ENCODE measurements at regions not wholly inside any gene's neighbourhood (a gene's known extent, or its start where the extent isn't known, plus 50 kb on each side); places are given as distances from the start of the nearest gene placed in this dataset.
A peak's percentile ranks its signal among the peaks of the same experiment; 100 is the strongest.

DNA sequence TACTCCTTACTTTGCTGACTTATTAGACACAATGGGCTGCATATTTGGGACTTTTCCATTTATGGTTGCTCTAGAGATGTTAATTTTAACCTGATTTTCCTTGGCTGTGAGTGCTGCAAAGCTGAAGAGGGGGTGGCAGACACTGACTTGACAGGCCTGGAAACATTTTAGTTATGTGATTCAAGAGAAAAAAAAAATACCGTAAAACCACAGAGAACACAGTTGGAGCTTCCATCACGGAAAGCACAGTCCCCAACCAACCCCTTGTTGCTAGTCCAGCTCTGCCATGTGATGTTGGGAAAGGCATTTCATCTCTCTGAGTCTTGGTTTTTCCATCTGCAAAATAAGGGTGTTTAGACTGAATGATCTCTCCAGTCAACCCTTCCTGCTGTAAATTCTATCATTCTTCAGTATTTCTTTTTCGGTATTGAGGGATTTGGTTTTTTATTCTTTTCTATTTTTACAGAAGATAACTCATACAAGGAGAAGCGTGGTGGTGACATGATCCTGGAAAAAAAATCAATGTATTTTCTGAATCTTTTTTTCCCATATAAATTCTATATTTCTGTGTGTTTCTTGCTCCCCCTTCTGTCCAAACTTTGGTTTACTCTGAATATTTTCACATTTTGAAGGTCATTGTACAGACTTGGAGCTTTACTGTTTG, 246.1 kb downstream of the REEP3 start:
- DNase-seq: no peak
- Histone ChIP-seq H3K27me3 (no peaks in the 10 kb centered on the region), H3K4me1 (no peaks in the 10 kb centered on the region), H3K36me3 (replicated peaks in 1 of 2; ENCODE audit: insufficient read depth in 1 of 2, low read depth in 2 of 2) (no peaks in the 10 kb centered on the region), H3K4me3 (no peak overlapping the region), H3K27ac (no peak overlapping the region), H3K9me3 (no peaks in the 10 kb centered on the region)
- intact Hi-C loops (cut with DNase I): no loop called here
- ATAC-seq: peak; percentile 40
- TF ChIP-seq, protein P1, sequence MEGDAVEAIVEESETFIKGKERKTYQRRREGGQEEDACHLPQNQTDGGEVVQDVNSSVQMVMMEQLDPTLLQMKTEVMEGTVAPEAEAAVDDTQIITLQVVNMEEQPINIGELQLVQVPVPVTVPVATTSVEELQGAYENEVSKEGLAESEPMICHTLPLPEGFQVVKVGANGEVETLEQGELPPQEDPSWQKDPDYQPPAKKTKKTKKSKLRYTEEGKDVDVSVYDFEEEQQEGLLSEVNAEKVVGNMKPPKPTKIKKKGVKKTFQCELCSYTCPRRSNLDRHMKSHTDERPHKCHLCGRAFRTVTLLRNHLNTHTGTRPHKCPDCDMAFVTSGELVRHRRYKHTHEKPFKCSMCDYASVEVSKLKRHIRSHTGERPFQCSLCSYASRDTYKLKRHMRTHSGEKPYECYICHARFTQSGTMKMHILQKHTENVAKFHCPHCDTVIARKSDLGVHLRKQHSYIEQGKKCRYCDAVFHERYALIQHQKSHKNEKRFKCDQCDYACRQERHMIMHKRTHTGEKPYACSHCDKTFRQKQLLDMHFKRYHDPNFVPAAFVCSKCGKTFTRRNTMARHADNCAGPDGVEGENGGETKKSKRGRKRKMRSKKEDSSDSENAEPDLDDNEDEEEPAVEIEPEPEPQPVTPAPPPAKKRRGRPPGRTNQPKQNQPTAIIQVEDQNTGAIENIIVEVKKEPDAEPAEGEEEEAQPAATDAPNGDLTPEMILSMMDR (IDR thresholded peaks at IDR 0.05): peak in 6 of 7 experiments; percentile 8 to 52 (median 40)
- TF ChIP-seq POLR2A (IDR thresholded peaks at IDR 0.05): no peak
- WGBS, 2 donors: 58 to 70% methylated on average over 4 of the region's 4 CpGs

DNA sequence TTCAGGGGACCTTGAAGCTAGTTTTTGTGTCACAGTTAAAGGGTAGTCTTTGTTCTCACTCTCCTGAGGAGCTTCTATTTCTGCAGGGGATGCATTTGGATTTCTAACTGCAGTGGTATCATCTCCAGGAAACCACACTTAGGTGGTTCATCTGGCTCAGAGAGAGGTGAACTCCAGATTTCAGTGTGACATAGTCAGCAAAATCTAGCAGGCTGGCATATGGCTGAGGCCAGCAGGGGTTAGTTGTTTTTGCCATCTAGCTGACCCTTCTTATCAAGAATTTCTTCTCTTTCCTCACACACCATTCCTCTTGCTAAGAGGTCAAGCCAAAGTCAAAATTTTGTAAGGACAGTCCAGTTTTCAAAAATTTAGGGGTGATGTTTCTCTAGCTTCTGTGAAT, 248.2 kb downstream of the REEP3 start:
- no peaks in the 10 kb centered on the region for H3K27me3 ChIP-seq
- no peak for ATAC-seq
- DNase-seq: no peak
- H3K4me1 ChIP-seq: no peaks in the 10 kb centered on the region
- H3K4me3 ChIP-seq: no peak overlapping the region
- H3K9me3 ChIP-seq: no peaks in the 10 kb centered on the region
- no peaks in the 10 kb centered on the region for H3K36me3 ChIP-seq (replicated peaks in 1 of 2; ENCODE audit: insufficient read depth in 1 of 2, low read depth in 2 of 2)
- H3K27ac ChIP-seq: no peak overlapping the region
- intact Hi-C loops (cut with DNase I): no loop called here
- no peak for TF ChIP-seq POLR2A (IDR thresholded peaks at IDR 0.05)

DNA sequence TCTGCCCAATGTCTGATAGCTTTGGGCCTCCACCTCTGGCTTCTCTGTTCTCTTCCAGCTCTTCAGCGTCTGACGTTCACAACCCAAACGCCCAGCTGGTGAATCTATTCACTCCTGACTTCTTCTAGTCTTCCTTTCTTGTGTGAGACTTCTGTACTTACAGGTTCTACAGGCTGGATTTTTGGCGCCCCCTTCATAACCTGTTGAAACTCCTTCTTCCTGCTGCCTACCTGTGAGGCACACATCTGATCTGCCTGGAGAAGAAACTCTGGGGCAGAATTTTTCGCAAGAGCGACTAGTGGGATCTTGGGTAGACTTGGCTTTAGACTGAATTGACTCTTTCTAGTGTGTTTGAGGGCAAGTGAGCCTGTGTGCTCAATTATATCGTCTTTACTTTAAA, 249.3 kb downstream of the REEP3 start:
- no peak overlapping the region for H3K4me3 ChIP-seq
- intact Hi-C loops (cut with DNase I): no loop called here
- DNase-seq (peak in 2 of 4 donors; percentile 11 to 17), ATAC-seq (no peak)
- no peaks in the 10 kb centered on the region for H3K9me3 ChIP-seq
- 56 to 67% methylated on average over 7 of the region's 7 CpGs for WGBS, 2 donors
- no peak overlapping the region for H3K27ac ChIP-seq
- H3K27me3 ChIP-seq: no peaks in the 10 kb centered on the region
- TF ChIP-seq, protein P1 (IDR thresholded peaks at IDR 0.05): no peak
- TF ChIP-seq POLR2A (IDR thresholded peaks at IDR 0.05): no peak
- H3K36me3 ChIP-seq (replicated peaks in 1 of 2; ENCODE audit: insufficient read depth in 1 of 2, low read depth in 2 of 2): no peaks in the 10 kb centered on the region
- no peaks in the 10 kb centered on the region for H3K4me1 ChIP-seq

DNA sequence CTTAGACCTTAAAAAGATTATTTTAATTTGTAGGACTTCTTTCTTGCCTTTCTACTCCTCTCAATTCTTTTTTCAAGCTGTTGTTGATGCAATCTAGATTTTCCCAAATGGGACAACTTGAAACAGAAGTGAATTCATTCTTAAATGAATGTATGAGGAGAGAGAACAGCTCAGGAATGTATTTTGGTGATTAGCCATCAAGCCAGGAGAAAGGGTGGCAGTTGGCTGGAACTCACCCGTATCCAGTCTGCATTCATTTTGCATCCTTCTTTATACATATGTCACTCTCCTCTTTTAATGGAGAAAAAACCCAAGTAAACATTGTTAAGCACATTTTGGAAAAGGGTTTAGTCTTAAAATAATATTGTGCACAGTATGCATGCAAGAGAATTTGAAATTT, 251.3 kb downstream of the REEP3 start:
- Histone ChIP-seq H3K4me3 (no peak overlapping the region), H3K27ac (no peak overlapping the region), H3K36me3 (replicated peaks in 1 of 2; ENCODE audit: insufficient read depth in 1 of 2, low read depth in 2 of 2) (no peaks in the 10 kb centered on the region), H3K27me3 (no peaks in the 10 kb centered on the region), H3K4me1 (no peaks in the 10 kb centered on the region), H3K9me3 (no peaks in the 10 kb centered on the region)
- intact Hi-C loops (cut with DNase I): no loop called here
- no peak for DNase-seq
- no peak for ATAC-seq
- WGBS, 2 donors: 30 to 48% methylated on average over 1 of the region's 1 CpG
- no peak for TF ChIP-seq POLR2A (IDR thresholded peaks at IDR 0.05)
- TF ChIP-seq, protein P1 (IDR thresholded peaks at IDR 0.05): no peak

DNA sequence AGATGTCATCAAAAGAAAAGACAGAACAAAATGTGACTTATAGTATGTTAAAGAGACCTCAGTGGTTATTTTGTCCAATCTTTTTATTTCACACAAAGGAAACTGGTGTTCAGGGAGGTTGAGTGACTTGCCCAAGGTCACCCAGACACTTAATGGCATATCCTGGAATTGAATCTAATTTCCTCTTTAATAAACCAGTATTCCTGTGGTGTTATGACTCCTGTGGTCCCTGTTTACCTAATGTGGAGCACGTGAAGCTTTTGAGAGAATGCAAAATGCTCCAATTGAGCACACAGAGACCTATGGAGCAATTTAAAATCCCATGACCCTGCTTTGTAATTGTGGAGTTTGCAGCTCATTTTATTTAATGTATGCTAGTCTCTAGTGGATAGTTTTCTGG, 251.9 kb downstream of the REEP3 start:
- no peak for ATAC-seq
- WGBS, 2 donors: 24 to 41% methylated on average over 1 of the region's 1 CpG
- no peak for DNase-seq

More for the DNA sequence above, 251.9 kb downstream of the REEP3 start:
- no peaks in the 10 kb centered on the region for H3K9me3 ChIP-seq
- H3K4me1 ChIP-seq: no peaks in the 10 kb centered on the region
- H3K27ac ChIP-seq: no peak overlapping the region
- H3K4me3 ChIP-seq: no peak overlapping the region
- TF ChIP-seq, protein P1 (IDR thresholded peaks at IDR 0.05): no peak
- no peak for TF ChIP-seq POLR2A (IDR thresholded peaks at IDR 0.05)
- no peaks in the 10 kb centered on the region for H3K27me3 ChIP-seq
- intact Hi-C loops (cut with DNase I): no loop called here
- no peaks in the 10 kb centered on the region for H3K36me3 ChIP-seq (replicated peaks in 1 of 2; ENCODE audit: insufficient read depth in 1 of 2, low read depth in 2 of 2)

Measured in body of pancreas (tissue), 4 donors.